C4-2B (cell line): ENCODE measurements at regions not wholly inside any gene's neighbourhood (a gene's known extent, or its start where the extent isn't known, plus 50 kb on each side); places are given as distances from the start of the nearest gene placed in this dataset.

Source experiments
- H3K27ac ChIP-seq: fragments of 450-650 bp; 2 replicates; pipeline ENCODE4 v1.5.1; 2017
- ZFX ChIP-seq: fragments of 450-650 bp; IDR thresholded peaks from 2 replicates; pipeline ENCODE4 v1.6.1; 2017
- TF ChIP-seq, protein P1 (sequence below): fragments of 450-650 bp; conservative IDR thresholded peaks from 2 replicates; pipeline ENCODE4 v1.5.1; 2017; ENCODE audit warnings: mild to moderate bottlenecking

DNA sequence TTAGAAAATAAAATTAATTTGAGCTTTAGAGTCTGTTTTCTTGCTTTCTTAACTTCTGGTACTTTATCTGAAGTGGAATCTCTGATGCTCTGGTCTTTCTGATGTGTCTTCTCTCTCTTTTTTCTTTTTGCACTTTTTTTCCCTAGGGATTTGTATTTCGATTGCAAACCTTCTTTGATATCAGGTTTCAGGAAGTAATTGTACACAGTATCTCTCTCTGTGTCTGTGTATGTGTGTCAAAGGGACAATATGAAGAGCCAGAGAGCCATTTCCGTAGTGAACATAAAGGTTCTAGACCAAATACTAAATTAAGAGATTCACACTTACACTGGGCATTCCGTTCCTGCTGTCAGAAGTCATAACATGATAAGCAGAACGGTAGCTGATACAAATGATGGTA, 325.0 kb downstream of the PCDH7 start:
- no peak overlapping the region for H3K27ac ChIP-seq
- no peak for TF ChIP-seq ZFX
- TF ChIP-seq, protein P1, sequence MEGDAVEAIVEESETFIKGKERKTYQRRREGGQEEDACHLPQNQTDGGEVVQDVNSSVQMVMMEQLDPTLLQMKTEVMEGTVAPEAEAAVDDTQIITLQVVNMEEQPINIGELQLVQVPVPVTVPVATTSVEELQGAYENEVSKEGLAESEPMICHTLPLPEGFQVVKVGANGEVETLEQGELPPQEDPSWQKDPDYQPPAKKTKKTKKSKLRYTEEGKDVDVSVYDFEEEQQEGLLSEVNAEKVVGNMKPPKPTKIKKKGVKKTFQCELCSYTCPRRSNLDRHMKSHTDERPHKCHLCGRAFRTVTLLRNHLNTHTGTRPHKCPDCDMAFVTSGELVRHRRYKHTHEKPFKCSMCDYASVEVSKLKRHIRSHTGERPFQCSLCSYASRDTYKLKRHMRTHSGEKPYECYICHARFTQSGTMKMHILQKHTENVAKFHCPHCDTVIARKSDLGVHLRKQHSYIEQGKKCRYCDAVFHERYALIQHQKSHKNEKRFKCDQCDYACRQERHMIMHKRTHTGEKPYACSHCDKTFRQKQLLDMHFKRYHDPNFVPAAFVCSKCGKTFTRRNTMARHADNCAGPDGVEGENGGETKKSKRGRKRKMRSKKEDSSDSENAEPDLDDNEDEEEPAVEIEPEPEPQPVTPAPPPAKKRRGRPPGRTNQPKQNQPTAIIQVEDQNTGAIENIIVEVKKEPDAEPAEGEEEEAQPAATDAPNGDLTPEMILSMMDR: no peak

DNA sequence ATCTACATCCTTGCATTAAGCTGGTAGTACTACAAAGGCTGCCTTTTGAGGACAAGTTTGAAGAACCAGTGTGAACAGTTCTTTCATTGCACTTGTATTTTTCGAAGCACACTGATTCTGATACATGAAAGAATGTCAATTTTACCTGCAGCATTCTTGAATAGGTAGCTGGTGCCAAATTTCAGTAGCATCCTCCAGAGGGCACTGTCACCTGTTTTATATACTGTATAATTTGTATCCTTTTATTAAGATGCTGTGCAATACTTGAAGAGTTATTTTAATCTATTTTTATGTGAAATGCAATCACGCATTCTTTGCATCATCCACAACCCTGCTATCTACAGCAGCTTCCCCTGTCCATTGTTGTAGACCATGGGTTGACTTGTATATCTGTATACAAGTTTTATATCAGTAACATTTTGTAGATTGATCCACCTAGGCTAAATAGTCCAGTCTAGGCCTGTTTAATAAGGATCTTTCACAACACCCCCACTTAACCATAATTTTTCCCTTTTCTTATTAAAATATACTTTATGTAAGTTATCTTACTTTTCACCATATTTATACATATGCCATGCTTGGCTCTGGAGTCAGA, 325.7 kb downstream of the PCDH7 start:
- no peak overlapping the region for H3K27ac ChIP-seq
- no peak for TF ChIP-seq ZFX
- TF ChIP-seq, protein P1: peak; percentile 72

DNA sequence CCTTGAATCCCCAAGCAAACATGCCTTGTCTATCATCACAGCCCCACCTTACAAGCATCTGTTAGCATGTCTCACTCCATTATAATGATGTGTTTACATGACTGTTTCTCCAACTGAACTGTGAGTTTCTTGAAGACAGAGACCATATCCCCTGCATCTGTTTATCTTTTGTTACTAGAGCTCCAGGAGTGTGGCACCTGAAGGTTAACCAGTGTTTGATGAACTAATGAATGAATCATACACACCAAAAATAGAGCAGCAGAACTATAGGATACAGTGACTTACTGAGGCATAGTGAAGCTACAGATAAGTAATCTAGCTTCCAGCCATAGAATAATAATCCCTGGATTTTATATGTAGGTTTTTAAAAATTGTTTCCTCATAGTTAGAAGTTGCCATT, 331.0 kb downstream of the PCDH7 start:
- TF ChIP-seq, protein P1: no peak
- TF ChIP-seq ZFX: no peak
- no peak overlapping the region for H3K27ac ChIP-seq

DNA sequence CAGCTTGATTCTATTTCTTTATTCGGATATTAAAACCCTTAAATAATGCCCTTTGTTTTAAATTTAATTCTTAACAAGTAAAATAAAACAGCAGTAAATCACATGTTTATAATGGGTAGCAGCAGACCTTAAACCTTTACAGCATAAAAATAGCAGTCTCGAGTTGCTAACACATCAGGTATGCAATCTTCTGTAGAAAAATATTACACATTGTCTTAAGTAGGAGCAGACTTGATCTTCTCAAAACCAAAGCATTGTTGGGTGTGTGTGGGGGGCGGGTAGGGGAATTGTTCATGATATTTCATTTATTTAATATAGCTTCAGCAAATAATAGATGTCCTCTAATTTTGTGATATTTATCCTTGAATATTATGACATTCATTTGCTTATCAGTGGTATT, 331.4 kb downstream of the PCDH7 start:
- TF ChIP-seq ZFX: no peak
- TF ChIP-seq, protein P1: no peak
- no peak overlapping the region for H3K27ac ChIP-seq

DNA sequence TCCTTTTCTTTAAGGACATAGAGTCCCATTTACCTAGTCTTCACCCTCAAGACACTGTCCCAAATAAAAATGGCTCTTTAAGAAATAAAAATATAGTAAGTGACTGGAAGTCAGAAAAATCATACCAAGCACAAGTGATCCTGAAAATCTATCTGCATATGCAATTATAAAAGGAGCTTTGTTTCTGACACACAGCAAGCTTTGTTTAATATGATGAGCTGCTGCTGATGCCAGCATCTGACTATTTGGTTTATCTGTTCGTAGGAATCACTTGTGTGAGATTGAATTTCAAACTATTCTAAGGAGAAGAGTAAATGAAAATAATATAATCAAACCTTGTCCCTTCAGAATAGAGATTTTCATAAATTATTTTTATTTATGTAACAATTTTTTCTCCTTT, 332.4 kb downstream of the PCDH7 start:
- TF ChIP-seq, protein P1: no peak
- TF ChIP-seq ZFX: no peak

DNA sequence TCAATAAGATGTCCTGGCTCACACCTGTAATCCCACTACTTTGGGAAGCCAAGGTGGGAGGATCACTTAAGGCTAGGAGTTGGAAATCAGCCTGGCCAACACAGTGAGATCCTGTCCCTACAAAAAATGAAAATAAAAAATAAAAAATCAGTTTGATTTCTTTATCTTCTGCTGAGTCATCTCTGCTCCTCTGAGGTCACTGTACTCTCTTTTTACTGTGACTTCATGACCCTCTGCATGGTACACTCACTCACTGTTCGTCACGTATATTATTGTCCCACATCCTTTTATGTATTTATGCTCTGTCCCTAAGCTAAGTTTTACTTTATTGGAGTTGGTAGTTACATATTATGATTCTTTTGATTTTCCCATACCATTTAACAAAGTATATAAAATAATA, 333.3 kb downstream of the PCDH7 start:
- TF ChIP-seq, protein P1: no peak
- TF ChIP-seq ZFX: no peak
- no peak overlapping the region for H3K27ac ChIP-seq

More for the DNA sequence above, 332.4 kb downstream of the PCDH7 start:
- no peak overlapping the region for H3K27ac ChIP-seq

DNA sequence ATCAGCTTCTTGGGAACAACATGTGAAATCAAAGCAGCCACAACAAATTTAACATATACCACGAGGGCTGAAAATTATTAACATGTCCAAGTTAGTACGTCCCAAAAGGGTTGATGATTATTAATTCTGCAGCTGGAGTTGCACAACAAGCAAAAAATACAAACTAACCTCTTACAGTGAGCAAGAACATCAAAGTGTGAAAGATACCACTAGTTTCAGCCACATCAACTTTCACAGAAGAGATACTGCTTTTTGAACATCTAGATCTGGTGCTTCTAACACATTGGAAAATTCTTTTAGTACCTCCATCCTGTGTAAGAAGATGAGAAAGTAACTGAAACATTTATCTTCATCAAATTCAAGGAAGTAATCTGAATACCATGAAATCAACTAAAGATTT, 334.1 kb downstream of the PCDH7 start:
- TF ChIP-seq, protein P1: no peak
- no peak for TF ChIP-seq ZFX
- no peak overlapping the region for H3K27ac ChIP-seq
